Lower leg skin (tissue), 3 donors: ENCODE measurements at regions not wholly inside any gene's neighbourhood (a gene's known extent, or its start where the extent isn't known, plus 50 kb on each side); places are given as distances from the start of the nearest gene placed in this dataset.

Experiments used
- POLR2A ChIP-seq, 2 donors: fragments of 450-650 bp; IDR thresholded peaks; one replicate each; pipeline ENCODE4 v1.6.1; 2016 to 2017; ENCODE audit warnings: antibody characterized with exemption in 2 of 2, mild to moderate bottlenecking in 1 of 2, moderate library complexity in 1 of 2
- TF ChIP-seq, protein P1 (sequence below), 3 donors: fragments of 450-650 bp; IDR thresholded peaks; one replicate each; pipeline ENCODE4 v1.5.1; 2016; ENCODE audit warnings: antibody characterized with exemption in 3 of 3, mild to moderate bottlenecking in 3 of 3, moderate library complexity in 2 of 3

DNA sequence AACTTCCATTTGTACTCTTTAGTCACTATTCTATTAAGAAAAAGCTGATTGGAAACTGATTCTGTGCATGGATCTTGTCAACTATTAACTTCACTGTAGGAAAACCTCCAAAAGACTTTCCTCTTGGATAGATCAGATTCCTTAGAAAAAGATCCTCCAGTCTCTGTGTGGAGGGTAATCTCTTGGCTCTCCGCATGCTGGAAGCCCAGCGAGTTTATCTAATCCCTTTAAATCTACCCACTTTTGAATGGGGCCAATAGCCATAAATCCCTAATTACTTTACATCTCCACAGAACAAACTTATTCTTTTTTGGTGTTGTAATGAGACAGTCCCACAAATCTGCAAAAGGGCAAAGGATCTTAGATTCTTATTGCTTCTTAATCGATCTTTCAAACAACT, 1206.4 kb upstream of the ADGRL4 start:
- TF ChIP-seq, protein P1, sequence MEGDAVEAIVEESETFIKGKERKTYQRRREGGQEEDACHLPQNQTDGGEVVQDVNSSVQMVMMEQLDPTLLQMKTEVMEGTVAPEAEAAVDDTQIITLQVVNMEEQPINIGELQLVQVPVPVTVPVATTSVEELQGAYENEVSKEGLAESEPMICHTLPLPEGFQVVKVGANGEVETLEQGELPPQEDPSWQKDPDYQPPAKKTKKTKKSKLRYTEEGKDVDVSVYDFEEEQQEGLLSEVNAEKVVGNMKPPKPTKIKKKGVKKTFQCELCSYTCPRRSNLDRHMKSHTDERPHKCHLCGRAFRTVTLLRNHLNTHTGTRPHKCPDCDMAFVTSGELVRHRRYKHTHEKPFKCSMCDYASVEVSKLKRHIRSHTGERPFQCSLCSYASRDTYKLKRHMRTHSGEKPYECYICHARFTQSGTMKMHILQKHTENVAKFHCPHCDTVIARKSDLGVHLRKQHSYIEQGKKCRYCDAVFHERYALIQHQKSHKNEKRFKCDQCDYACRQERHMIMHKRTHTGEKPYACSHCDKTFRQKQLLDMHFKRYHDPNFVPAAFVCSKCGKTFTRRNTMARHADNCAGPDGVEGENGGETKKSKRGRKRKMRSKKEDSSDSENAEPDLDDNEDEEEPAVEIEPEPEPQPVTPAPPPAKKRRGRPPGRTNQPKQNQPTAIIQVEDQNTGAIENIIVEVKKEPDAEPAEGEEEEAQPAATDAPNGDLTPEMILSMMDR (IDR thresholded peaks at IDR 0.05) = no peak
- TF ChIP-seq POLR2A (IDR thresholded peaks at IDR 0.05) = no peak
